ENCODE measurements at regions not wholly inside any gene's neighbourhood (a gene's known extent, or its start where the extent isn't known, plus 50 kb on each side); places are given as distances from the start of the nearest gene placed in this dataset.

- TF ChIP-seq NELFE (IDR thresholded peaks at IDR 0.05; ENCODE audit: insufficient read depth, insufficient read length): no peak
- TF ChIP-seq KLF13 (tag; IDR thresholded peaks at IDR 0.05; ENCODE audit: borderline replicate concordance, low read depth): no peak
- TF ChIP-seq JUNB (CRISPR knock-in tag; conservative IDR thresholded peaks at IDR 0.05): no peak
- TF ChIP-seq ZNF518B (CRISPR knock-in tag; IDR thresholded peaks at IDR 0.05): no peak
- TF ChIP-seq HMG20B (CRISPR knock-in tag; IDR thresholded peaks at IDR 0.05): no peak
- no peak for TF ChIP-seq TAL1 (IDR thresholded peaks at IDR 0.05)
- TF ChIP-seq GATAD2A (IDR thresholded peaks at IDR 0.05): no peak
- peak; percentile 39; the same call in 1 of the 2 replicates for TF ChIP-seq ZNF175 (CRISPR knock-in tag; IDR thresholded peaks at IDR 0.05; ENCODE audit: low read depth)
- TF ChIP-seq, protein P1, sequence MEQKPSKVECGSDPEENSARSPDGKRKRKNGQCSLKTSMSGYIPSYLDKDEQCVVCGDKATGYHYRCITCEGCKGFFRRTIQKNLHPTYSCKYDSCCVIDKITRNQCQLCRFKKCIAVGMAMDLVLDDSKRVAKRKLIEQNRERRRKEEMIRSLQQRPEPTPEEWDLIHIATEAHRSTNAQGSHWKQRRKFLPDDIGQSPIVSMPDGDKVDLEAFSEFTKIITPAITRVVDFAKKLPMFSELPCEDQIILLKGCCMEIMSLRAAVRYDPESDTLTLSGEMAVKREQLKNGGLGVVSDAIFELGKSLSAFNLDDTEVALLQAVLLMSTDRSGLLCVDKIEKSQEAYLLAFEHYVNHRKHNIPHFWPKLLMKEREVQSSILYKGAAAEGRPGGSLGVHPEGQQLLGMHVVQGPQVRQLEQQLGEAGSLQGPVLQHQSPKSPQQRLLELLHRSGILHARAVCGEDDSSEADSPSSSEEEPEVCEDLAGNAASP (IDR thresholded peaks at IDR 0.05): no peak
- TF ChIP-seq SETDB1 (IDR thresholded peaks at IDR 0.05; ENCODE audit: low read length): no peak
- no peak for TF ChIP-seq KLF6 (CRISPR knock-in tag; IDR thresholded peaks at IDR 0.05; ENCODE audit: borderline replicate concordance)
- TF ChIP-seq TEAD2 (tag; IDR thresholded peaks at IDR 0.05): no peak
- no peak for TF ChIP-seq CCNT2 (IDR thresholded peaks at IDR 0.05; ENCODE audit: borderline replicate concordance, extremely low read depth, insufficient read length, low read depth, low read length)
- no peak for TF ChIP-seq NCOA2 (IDR thresholded peaks at IDR 0.05; ENCODE audit: partially characterized antibody in 2 of 2)
- TF ChIP-seq NR2C2 (CRISPR knock-in tag; IDR thresholded peaks at IDR 0.05): no peak
- TF ChIP-seq NR2C2 (tag; IDR thresholded peaks at IDR 0.05): no peak
- TF ChIP-seq ZNF134 (CRISPR knock-in tag; conservative IDR thresholded peaks at IDR 0.05): no peak
Observed at GRCh38 chrX:124641737-124642491, 295.6 kb downstream of the SH2D1A start (continued).

All from K562 (cell line).